MCF 10A (cell line): ENCODE measurements at regions not wholly inside any gene's neighbourhood (a gene's known extent, or its start where the extent isn't known, plus 50 kb on each side); places are given as distances from the start of the nearest gene placed in this dataset.

ENCODE experiments used
- BruUV-seq: library from RNA; stranded (reverse); fragments of 400-500 nt; replicated peaks from 2 replicates; lab custom pipeline; 2021; lab: Mats Ljungman, UMichigan
- CTCF ChIA-PET: fragments of 300-600 bp; sonication (Branson Sonifier 250); formaldehyde crosslinking; extraction: SDS; loops from one replicate; lab custom pipeline; 2021; ENCODE audit warnings: antibody characterized with exemption, inconsistent platforms; lab: Yijun Ruan, JAX
- POLR2A ChIA-PET: fragments of 300-600, 350-650 bp; sonication (Branson Sonifier 250); formaldehyde crosslinking; extraction: SDS; loops from one replicate; lab custom pipeline; 2020; ENCODE audit warnings: antibody characterized with exemption, inconsistent platforms; lab: Yijun Ruan, JAX
- DNase-seq: peaks from one replicate; pipeline ENCODE4 v3.0.0-alpha.2; 2018; ENCODE audit not compliant: unreplicated experiment
- H3K27ac Mint-ChIP-seq: one replicate; pipeline ENCODE4 v1.8.0; 2022; ENCODE audit warnings: mild to moderate bottlenecking, low read depth, mixed read lengths; ENCODE audit not compliant: unreplicated experiment
- H3K27me3 Mint-ChIP-seq: one replicate; pipeline ENCODE4 v1.8.0; 2022; ENCODE audit warnings: mixed read lengths; ENCODE audit not compliant: insufficient read depth, unreplicated experiment
- H3K36me3 Mint-ChIP-seq: one replicate; pipeline ENCODE4 v1.8.0; 2022; ENCODE audit warnings: mild to moderate bottlenecking, moderate library complexity, mixed read lengths; ENCODE audit not compliant: insufficient read depth, unreplicated experiment
- H3K4me1 Mint-ChIP-seq: one replicate; pipeline ENCODE4 v1.8.0; 2022; ENCODE audit warnings: mixed read lengths; ENCODE audit not compliant: insufficient read depth, unreplicated experiment
- H3K4me3 Mint-ChIP-seq: one replicate; pipeline ENCODE4 v1.8.0; 2022; ENCODE audit warnings: mild to moderate bottlenecking, moderate library complexity, mixed read lengths; ENCODE audit not compliant: unreplicated experiment
- H3K9me3 Mint-ChIP-seq: one replicate; pipeline ENCODE4 v1.8.0; 2022; ENCODE audit warnings: mixed read lengths; ENCODE audit not compliant: unreplicated experiment
- CTCF ChIP-seq: fragments of 200-600 bp; IDR thresholded peaks from one replicate; pipeline ENCODE4 v1.8.0; 2022; ENCODE audit warnings: antibody characterized with exemption, mild to moderate bottlenecking; ENCODE audit not compliant: unreplicated experiment
- intact Hi-C: fragments of 100-400 bp; cut with micrococcal nuclease; formaldehyde crosslinking; loops from 2 replicates; pipeline ENCODE4 v1.14.1; 2022

- peaks cover 29% of the 10 kb centered on the region for H3K27me3 Mint-ChIP-seq
- intact Hi-C loops = no loop called here
- DNase-seq = no peak
- ChIA-PET CTCF (no interaction called here), POLR2A (no interaction called here)
- peaks cover 5% of the 10 kb centered on the region for H3K36me3 Mint-ChIP-seq
- BruUV-seq = no TSS peak
- no peak overlapping the region for H3K4me3 Mint-ChIP-seq
- no peak for TF ChIP-seq CTCF
- H3K27ac Mint-ChIP-seq = no peak overlapping the region
- H3K9me3 Mint-ChIP-seq = peaks cover 8% of the 10 kb centered on the region
- no peaks in the 10 kb centered on the region for H3K4me1 Mint-ChIP-seq
Observed at GRCh38 chr6:168183613-168183970, 104.6 kb upstream of the FRMD1 start.

GRCh38 chr6:168182908-168183612 is 104.0 kb upstream of the FRMD1 start:
- H3K4me1 Mint-ChIP-seq = no peaks in the 10 kb centered on the region
- H3K4me3 Mint-ChIP-seq = no peak overlapping the region
- peaks cover 5% of the 10 kb centered on the region for H3K36me3 Mint-ChIP-seq
- no peak overlapping the region for H3K27ac Mint-ChIP-seq
- no peak for DNase-seq
- BruUV-seq = no TSS peak
- peaks cover 29% of the 10 kb centered on the region for H3K27me3 Mint-ChIP-seq
- ChIA-PET CTCF (no interaction called here), POLR2A (no interaction called here)
- peaks cover 8% of the 10 kb centered on the region for H3K9me3 Mint-ChIP-seq
- intact Hi-C loops = no loop called here
- TF ChIP-seq CTCF = no peak

- BruUV-seq = no TSS peak
- no peak overlapping the region for H3K4me3 Mint-ChIP-seq
- CTCF ChIA-PET = no interaction called here
- intact Hi-C loops = no loop called here
- no peak overlapping the region for H3K27ac Mint-ChIP-seq
- TF ChIP-seq CTCF = no peak
- H3K27me3 Mint-ChIP-seq = peaks cover 31% of the 10 kb centered on the region
- peaks cover 5% of the 10 kb centered on the region for H3K36me3 Mint-ChIP-seq
- peaks cover 8% of the 10 kb centered on the region for H3K9me3 Mint-ChIP-seq
- POLR2A ChIA-PET = no interaction called here
- H3K4me1 Mint-ChIP-seq = no peaks in the 10 kb centered on the region
- no peak for DNase-seq
Observed at GRCh38 chr6:168182366-168182765, 103.4 kb upstream of the FRMD1 start.

- ChIA-PET POLR2A (no interaction called here), CTCF (no interaction called here)
- Mint-ChIP-seq H3K27ac (no peak overlapping the region), H3K4me1 (no peaks in the 10 kb centered on the region), H3K36me3 (peaks cover 5% of the 10 kb centered on the region), H3K9me3 (peaks cover 3% of the 10 kb centered on the region), H3K27me3 (peaks cover 28% of the 10 kb centered on the region), H3K4me3 (no peak overlapping the region)
- BruUV-seq = no TSS peak
- no peak for DNase-seq
- intact Hi-C loops = no loop called here
- TF ChIP-seq CTCF = no peak
Observed at GRCh38 chr6:168181876-168182275, 102.9 kb upstream of the FRMD1 start.
